Right lobe of liver (tissue), 6 donors: ENCODE measurements at regions not wholly inside any gene's neighbourhood (a gene's known extent, or its start where the extent isn't known, plus 50 kb on each side); places are given as distances from the start of the nearest gene placed in this dataset.

Experiments used
- ATAC-seq, 4 donors: fragments of 200-7000 bp; cut with Tn5 transposase; one replicate each; pipeline ENCODE4 v1.9.1; 2020; ENCODE audit warnings: mild to moderate bottlenecking in 4 of 4, moderate library complexity in 4 of 4
- DNase-seq, 3 donors: peaks; one replicate each; pipeline ENCODE4 v3.0.0-alpha.2; 2020
- H3K27ac ChIP-seq, 3 donors: fragments of 200-600 bp; one replicate each; pipeline ENCODE4 v1.8.0; 2022
- H3K27me3 ChIP-seq, 2 donors: fragments of 200-600 bp; one replicate each; pipeline ENCODE4 v1.8.0; 2022
- H3K36me3 ChIP-seq, 4 donors: fragments of 200-600 bp; sonication (generic) in 1 of 4; one replicate each; pipeline versions ENCODE4 v1.5.1 to v1.8.0; 2017 to 2022; ENCODE audit warnings: control low read depth in 1 of 4
- H3K4me1 ChIP-seq, 4 donors: fragments of 200-600 bp; sonication (generic) in 1 of 4; one replicate each; pipeline versions ENCODE4 v1.5.1 to v1.8.0; 2017 to 2022; ENCODE audit warnings: control low read depth in 1 of 4
- H3K4me3 ChIP-seq, 3 donors: fragments of 200-600 bp; one replicate each; pipeline ENCODE4 v1.8.0; 2022
- H3K9me3 ChIP-seq, 4 donors: fragments of 200-600 bp; sonication (generic) in 1 of 4; one replicate each; pipeline versions ENCODE4 v1.5.1 to v1.8.0; 2017 to 2022; ENCODE audit warnings: control low read depth in 1 of 4
- CTCF ChIP-seq, 4 donors: fragments of 200-600 bp in 3 of 4; fragments of 450-650 bp in 1 of 4; IDR thresholded peaks; one replicate each; pipeline versions ENCODE4 v1.5.1 to v1.8.0; 2016 to 2022; ENCODE audit warnings: antibody characterized with exemption in 4 of 4, mild to moderate bottlenecking in 2 of 4
- POLR2A ChIP-seq: fragments of 450-650 bp; IDR thresholded peaks from one replicate; pipeline ENCODE4 v1.6.1; 2017; ENCODE audit warnings: antibody characterized with exemption, mild to moderate bottlenecking
- WGBS: methylation state at CpG from one replicate; pipeline ENCODE4 v1.1.6; 2018; ENCODE audit warnings: low coverage, low lambda C conversion rate; ENCODE audit not compliant: insufficient coverage; ENCODE audit errors: missing lambda C conversion rate; 5-methylcytosine and 5-hydroxymethylcytosine counted together
- intact Hi-C, 2 donors: fragments of 100-400 bp; cut with DNase I; formaldehyde crosslinking; loops; one replicate each; pipeline versions ENCODE4 v1.11.2 to v1.14.1; 2022
- donor health status: DM: no; HTN: yes; CAD: no.
- donor health status: DM: no; HTN: no; CAD: no.
- donor health status: DM: no; HTN: no; CAD: no.
- donor health status: DM: no; HTN: yes; CAD: no.
- donor health status: DM: no; HTN: yes; CAD: no.

DNA sequence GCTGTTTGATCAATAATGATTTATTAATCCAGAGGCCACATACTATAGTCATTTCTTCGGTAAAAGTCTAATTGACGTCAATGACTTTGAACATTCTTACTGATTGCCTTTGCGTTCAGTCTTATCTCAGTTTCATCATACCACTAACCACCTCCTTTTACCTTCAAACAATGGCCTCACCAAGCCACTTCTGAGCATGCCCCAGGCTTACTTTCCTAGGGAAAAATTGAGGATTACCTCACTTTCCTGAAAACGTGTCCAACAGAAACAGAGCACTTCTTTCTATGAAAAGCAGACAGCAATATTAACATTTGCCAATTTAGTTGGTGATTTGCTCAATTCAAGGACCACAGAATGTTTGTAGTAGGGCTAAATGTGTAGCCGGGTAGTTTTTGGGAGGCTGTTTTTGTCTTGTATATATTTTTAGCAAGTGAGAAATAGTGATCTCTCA is 157.6 kb downstream of the KLF5 start:
- no peak overlapping the region for H3K27ac ChIP-seq

DNA sequence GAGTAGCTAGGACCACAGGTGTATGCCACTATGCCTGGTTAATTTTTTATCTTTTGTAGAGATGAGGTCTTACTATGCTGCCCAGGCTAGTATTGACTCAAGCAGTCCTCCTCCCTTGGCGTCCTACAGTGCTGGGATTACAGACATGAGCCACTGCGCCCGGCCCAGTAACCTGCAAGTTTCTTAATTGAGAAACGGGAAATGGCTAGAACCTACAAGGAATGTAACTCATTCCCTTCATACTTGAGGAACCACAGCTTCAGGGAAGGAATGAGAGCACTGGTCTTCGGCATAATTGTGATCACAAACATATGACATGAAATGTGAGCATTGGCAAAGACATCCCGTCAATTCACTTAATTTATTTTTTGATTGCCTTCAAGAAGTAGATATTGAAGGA is 157.0 kb downstream of the KLF5 start:
- TF ChIP-seq POLR2A (no peak), CTCF (IDR thresholded peaks at IDR 0.05) (no peak)
- H3K4me3 ChIP-seq = no peak overlapping the region
- H3K4me1 ChIP-seq = no peaks in the 10 kb centered on the region
- no peak for DNase-seq
- ATAC-seq = no peak
- no peaks in the 10 kb centered on the region for H3K27me3 ChIP-seq
- H3K27ac ChIP-seq = no peak overlapping the region
- no peaks in the 10 kb centered on the region for H3K9me3 ChIP-seq
- intact Hi-C loops = no loop called here
- WGBS = 70% methylated on average over 3 of the region's 6 CpGs
- no peaks in the 10 kb centered on the region for H3K36me3 ChIP-seq

More for the DNA sequence above, 157.6 kb downstream of the KLF5 start:
- no peak for ATAC-seq
- H3K9me3 ChIP-seq = no peaks in the 10 kb centered on the region
- H3K4me3 ChIP-seq = no peak overlapping the region
- WGBS = 69% methylated on average over 5 of the region's 5 CpGs
- no peak for DNase-seq
- intact Hi-C loops = no loop called here
- no peaks in the 10 kb centered on the region for H3K36me3 ChIP-seq
- TF ChIP-seq POLR2A = no peak
- no peaks in the 10 kb centered on the region for H3K27me3 ChIP-seq
- H3K4me1 ChIP-seq = no peaks in the 10 kb centered on the region

DNA sequence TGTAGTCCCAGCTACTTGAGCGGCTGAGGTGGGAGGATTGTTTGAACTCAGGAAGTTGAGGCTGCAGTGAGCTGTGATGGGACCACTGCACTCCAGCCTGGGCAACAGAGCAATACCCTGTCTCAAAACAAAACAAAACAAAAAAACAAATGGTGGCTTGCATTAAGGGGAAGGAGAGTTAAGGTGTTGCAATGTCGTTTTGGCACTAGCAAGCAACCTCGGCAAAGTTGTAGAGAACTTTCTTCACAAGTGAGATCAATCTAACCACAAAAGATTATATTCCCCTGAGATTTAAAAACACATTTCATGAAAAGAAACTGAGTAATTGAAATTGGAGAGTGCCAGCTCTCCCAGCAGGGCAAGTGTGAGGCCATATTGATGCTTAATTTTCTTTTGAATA is 153.7 kb downstream of the KLF5 start:
- Histone ChIP-seq H3K27ac (no peak overlapping the region), H3K4me1 (no peaks in the 10 kb centered on the region), H3K36me3 (no peaks in the 10 kb centered on the region), H3K9me3 (no peaks in the 10 kb centered on the region), H3K27me3 (no peaks in the 10 kb centered on the region), H3K4me3 (no peak overlapping the region)
- 73% methylated on average over 3 of the region's 3 CpGs for WGBS
- intact Hi-C loops = no loop called here
- TF ChIP-seq POLR2A = no peak
- no peak for TF ChIP-seq CTCF (IDR thresholded peaks at IDR 0.05)
- no peak for ATAC-seq
- no peak for DNase-seq

GRCh38 chr13:73210218-73210883 is 151.5 kb downstream of the KLF5 start:
- no peaks in the 10 kb centered on the region for H3K27me3 ChIP-seq
- TF ChIP-seq CTCF (IDR thresholded peaks at IDR 0.05) = no peak
- TF ChIP-seq POLR2A = no peak
- ATAC-seq (peak in 2 of 4 donors; percentile 17 to 24), DNase-seq (no peak)
- no peak overlapping the region for H3K27ac ChIP-seq
- no peaks in the 10 kb centered on the region for H3K4me1 ChIP-seq
- no peak overlapping the region for H3K4me3 ChIP-seq
- H3K36me3 ChIP-seq = no peaks in the 10 kb centered on the region
- H3K9me3 ChIP-seq = no peaks in the 10 kb centered on the region
- 53% methylated on average over 6 of the region's 6 CpGs for WGBS
- intact Hi-C loops = no loop called here

- no peak for TF ChIP-seq CTCF (IDR thresholded peaks at IDR 0.05)
- TF ChIP-seq POLR2A = no peak
- ATAC-seq (no peak), DNase-seq (no peak)
- Histone ChIP-seq H3K4me1 (no peaks in the 10 kb centered on the region), H3K36me3 (no peaks in the 10 kb centered on the region), H3K27me3 (no peaks in the 10 kb centered on the region), H3K9me3 (no peaks in the 10 kb centered on the region), H3K4me3 (no peak overlapping the region), H3K27ac (no peak overlapping the region)
- intact Hi-C loops = no loop called here
- 53% methylated on average over 5 of the region's 5 CpGs for WGBS
These were observed 146.1 kb downstream of the KLF5 start for GRCh38 chr13:73204952-73205351.
